ENCODE measurements at regions not wholly inside any gene's neighbourhood (a gene's known extent, or its start where the extent isn't known, plus 50 kb on each side); places are given as distances from the start of the nearest gene placed in this dataset.

- TF ChIP-seq CTCF (IDR thresholded peaks at IDR 0.05; ENCODE audit: low read depth, low read length, poor library complexity, severe bottlenecking) (no peak), EZH2phosphoT487 (IDR thresholded peaks at IDR 0.05; ENCODE audit: borderline replicate concordance, low read length) (no peak)
Observed at GRCh38 chr12:58342736-58343135, 401.4 kb downstream of the ATP23 start.

Measured in DOHH2 (cell line).